ENCODE measurements at regions not wholly inside any gene's neighbourhood (a gene's known extent, or its start where the extent isn't known, plus 50 kb on each side); places are given as distances from the start of the nearest gene placed in this dataset.

DNA sequence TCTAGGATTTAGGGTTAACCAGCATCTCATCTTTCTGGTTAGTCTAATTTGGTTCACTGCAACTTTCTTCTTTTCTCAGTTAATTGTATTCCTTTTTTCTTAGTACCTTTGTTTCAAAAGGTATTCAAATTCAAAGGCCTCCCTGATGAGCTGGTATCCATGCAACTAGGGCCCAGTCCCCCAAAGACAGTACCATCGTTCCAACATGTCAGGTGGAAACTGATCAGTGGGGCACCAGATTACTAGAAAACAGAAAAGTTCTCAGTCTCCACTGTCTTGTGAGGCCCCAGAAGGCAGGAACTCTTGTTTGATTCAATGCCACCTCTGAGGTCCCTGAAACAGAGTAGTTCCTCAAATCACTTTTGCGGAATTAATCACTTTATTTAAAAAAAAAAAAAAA, 303.2 kb upstream of the NBEA start:
- TF ChIP-seq, protein P1, sequence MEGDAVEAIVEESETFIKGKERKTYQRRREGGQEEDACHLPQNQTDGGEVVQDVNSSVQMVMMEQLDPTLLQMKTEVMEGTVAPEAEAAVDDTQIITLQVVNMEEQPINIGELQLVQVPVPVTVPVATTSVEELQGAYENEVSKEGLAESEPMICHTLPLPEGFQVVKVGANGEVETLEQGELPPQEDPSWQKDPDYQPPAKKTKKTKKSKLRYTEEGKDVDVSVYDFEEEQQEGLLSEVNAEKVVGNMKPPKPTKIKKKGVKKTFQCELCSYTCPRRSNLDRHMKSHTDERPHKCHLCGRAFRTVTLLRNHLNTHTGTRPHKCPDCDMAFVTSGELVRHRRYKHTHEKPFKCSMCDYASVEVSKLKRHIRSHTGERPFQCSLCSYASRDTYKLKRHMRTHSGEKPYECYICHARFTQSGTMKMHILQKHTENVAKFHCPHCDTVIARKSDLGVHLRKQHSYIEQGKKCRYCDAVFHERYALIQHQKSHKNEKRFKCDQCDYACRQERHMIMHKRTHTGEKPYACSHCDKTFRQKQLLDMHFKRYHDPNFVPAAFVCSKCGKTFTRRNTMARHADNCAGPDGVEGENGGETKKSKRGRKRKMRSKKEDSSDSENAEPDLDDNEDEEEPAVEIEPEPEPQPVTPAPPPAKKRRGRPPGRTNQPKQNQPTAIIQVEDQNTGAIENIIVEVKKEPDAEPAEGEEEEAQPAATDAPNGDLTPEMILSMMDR (IDR thresholded peaks at IDR 0.05) = no peak
- no peak for TF ChIP-seq POLR2A (IDR thresholded peaks at IDR 0.05)

Measured in esophagus squamous epithelium (tissue), 4 donors.